ENCODE measurements at regions not wholly inside any gene's neighbourhood (a gene's known extent, or its start where the extent isn't known, plus 50 kb on each side); places are given as distances from the start of the nearest gene placed in this dataset.

GRCh38 chr1:100616121-100616621 is 78.2 kb downstream of the GPR88 start:
- Histone ChIP-seq H3K79me2 (ENCODE audit: insufficient read depth, low read length) (no peaks in the 10 kb centered on the region), H4K20me1 (ENCODE audit: insufficient read depth, low read length) (no peaks in the 10 kb centered on the region), H3K9me3 (ENCODE audit: insufficient read depth, low read length, severe bottlenecking) (no peaks in the 10 kb centered on the region), H3K9ac (ENCODE audit: low read depth, low read length) (no peak overlapping the region), H2AFZ (ENCODE audit: low read depth, low read length) (peak overlapping the region; percentile 30; the same call in 1 of the 2 replicates), H3K27me3 (ENCODE audit: insufficient read depth, low read length, poor library complexity) (no peaks in the 10 kb centered on the region), H3K4me2 (ENCODE audit: insufficient read depth, low read length) (no peak overlapping the region), H3K36me3 (ENCODE audit: insufficient read depth, low read length) (no peaks in the 10 kb centered on the region), H3K27ac (ENCODE audit: low read length) (peak overlapping the region; percentile 48; the same call in 1 of the 2 replicates), H3K4me3 (ENCODE audit: low read depth in 1 of 2, low read length in 2 of 2) (no peak overlapping the region), H3K4me1 (ENCODE audit: insufficient read depth, low read length) (peaks cover 33% of the 10 kb centered on the region)
- DNase-seq (no peak), ATAC-seq (ENCODE audit: insufficient read depth, low read depth) (no peak)
- TF ChIP-seq, protein P1, sequence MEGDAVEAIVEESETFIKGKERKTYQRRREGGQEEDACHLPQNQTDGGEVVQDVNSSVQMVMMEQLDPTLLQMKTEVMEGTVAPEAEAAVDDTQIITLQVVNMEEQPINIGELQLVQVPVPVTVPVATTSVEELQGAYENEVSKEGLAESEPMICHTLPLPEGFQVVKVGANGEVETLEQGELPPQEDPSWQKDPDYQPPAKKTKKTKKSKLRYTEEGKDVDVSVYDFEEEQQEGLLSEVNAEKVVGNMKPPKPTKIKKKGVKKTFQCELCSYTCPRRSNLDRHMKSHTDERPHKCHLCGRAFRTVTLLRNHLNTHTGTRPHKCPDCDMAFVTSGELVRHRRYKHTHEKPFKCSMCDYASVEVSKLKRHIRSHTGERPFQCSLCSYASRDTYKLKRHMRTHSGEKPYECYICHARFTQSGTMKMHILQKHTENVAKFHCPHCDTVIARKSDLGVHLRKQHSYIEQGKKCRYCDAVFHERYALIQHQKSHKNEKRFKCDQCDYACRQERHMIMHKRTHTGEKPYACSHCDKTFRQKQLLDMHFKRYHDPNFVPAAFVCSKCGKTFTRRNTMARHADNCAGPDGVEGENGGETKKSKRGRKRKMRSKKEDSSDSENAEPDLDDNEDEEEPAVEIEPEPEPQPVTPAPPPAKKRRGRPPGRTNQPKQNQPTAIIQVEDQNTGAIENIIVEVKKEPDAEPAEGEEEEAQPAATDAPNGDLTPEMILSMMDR (IDR thresholded peaks at IDR 0.05; ENCODE audit: borderline replicate concordance, extremely low read depth, low read length, poor library complexity, severe bottlenecking) = no peak
- TF ChIP-seq EZH2 (IDR thresholded peaks at IDR 0.05; ENCODE audit: borderline replicate concordance, low read depth, low read length, severe bottlenecking) = no peak

DNA sequence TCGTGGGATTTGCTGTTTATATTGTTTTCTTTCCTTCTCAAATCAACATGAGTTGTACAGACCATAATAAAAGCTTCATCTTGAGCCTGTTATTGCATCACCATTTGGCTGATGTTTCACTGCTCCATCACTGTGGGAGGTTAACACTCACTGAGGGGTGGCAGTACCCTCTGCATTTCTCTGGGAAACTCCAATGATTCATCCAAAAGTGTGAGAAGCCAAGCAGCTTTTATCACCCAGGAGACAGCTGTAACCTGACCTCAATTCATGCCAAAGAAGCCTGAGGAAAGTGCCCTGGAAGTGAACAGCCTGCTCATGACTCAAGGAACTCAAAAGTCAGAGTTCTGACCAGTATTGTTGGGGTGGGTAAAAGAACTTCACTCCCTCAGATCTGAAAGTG is 84.1 kb downstream of the GPR88 start:
- Histone ChIP-seq H3K9me3 (ENCODE audit: insufficient read depth, low read length, severe bottlenecking) (no peaks in the 10 kb centered on the region), H3K27me3 (ENCODE audit: insufficient read depth, low read length, poor library complexity) (no peaks in the 10 kb centered on the region), H4K20me1 (ENCODE audit: insufficient read depth, low read length) (no peaks in the 10 kb centered on the region), H3K36me3 (ENCODE audit: insufficient read depth, low read length) (no peaks in the 10 kb centered on the region), H3K4me2 (ENCODE audit: insufficient read depth, low read length) (no peak overlapping the region), H3K4me3 (ENCODE audit: low read depth in 1 of 2, low read length in 2 of 2) (no peak overlapping the region), H3K27ac (ENCODE audit: low read length) (no peak overlapping the region), H3K79me2 (ENCODE audit: insufficient read depth, low read length) (no peaks in the 10 kb centered on the region), H3K4me1 (ENCODE audit: insufficient read depth, low read length) (no peaks in the 10 kb centered on the region), H2AFZ (ENCODE audit: low read depth, low read length) (no peak overlapping the region), H3K9ac (ENCODE audit: low read depth, low read length) (no peak overlapping the region)
- peak; percentile 31; the same call in 1 of the 3 replicates for ATAC-seq (ENCODE audit: insufficient read depth, low read depth)
- DNase-seq = no peak
- TF ChIP-seq EZH2 (IDR thresholded peaks at IDR 0.05; ENCODE audit: borderline replicate concordance, low read depth, low read length, severe bottlenecking) = no peak
- TF ChIP-seq, protein P1 (IDR thresholded peaks at IDR 0.05; ENCODE audit: borderline replicate concordance, extremely low read depth, low read length, poor library complexity, severe bottlenecking) = no peak

GRCh38 chr1:100622506-100622905 is 84.6 kb downstream of the GPR88 start:
- Histone ChIP-seq H3K4me1 (ENCODE audit: insufficient read depth, low read length) (no peaks in the 10 kb centered on the region), H2AFZ (ENCODE audit: low read depth, low read length) (no peak overlapping the region), H3K9ac (ENCODE audit: low read depth, low read length) (no peak overlapping the region), H4K20me1 (ENCODE audit: insufficient read depth, low read length) (no peaks in the 10 kb centered on the region), H3K9me3 (ENCODE audit: insufficient read depth, low read length, severe bottlenecking) (no peaks in the 10 kb centered on the region), H3K27ac (ENCODE audit: low read length) (no peak overlapping the region), H3K27me3 (ENCODE audit: insufficient read depth, low read length, poor library complexity) (no peaks in the 10 kb centered on the region), H3K36me3 (ENCODE audit: insufficient read depth, low read length) (no peaks in the 10 kb centered on the region), H3K4me3 (ENCODE audit: low read depth in 1 of 2, low read length in 2 of 2) (no peak overlapping the region), H3K4me2 (ENCODE audit: insufficient read depth, low read length) (no peak overlapping the region), H3K79me2 (ENCODE audit: insufficient read depth, low read length) (no peaks in the 10 kb centered on the region)
- DNase-seq (no peak), ATAC-seq (ENCODE audit: insufficient read depth, low read depth) (no peak)
- TF ChIP-seq, protein P1 (IDR thresholded peaks at IDR 0.05; ENCODE audit: borderline replicate concordance, extremely low read depth, low read length, poor library complexity, severe bottlenecking) = no peak
- TF ChIP-seq EZH2 (IDR thresholded peaks at IDR 0.05; ENCODE audit: borderline replicate concordance, low read depth, low read length, severe bottlenecking) = no peak

All from DND-41 (cell line).